Muscle of arm (tissue), 1 donor: ENCODE measurements at regions not wholly inside any gene's neighbourhood (a gene's known extent, or its start where the extent isn't known, plus 50 kb on each side); places are given as distances from the start of the nearest gene placed in this dataset.
"Not testable (repeated sequence)": the region's sequence is repeated elsewhere in the genome, so short reads cannot be mapped to it uniquely, and the experiment has no call there.

Experiments
- DNase-seq: peaks from one replicate; pipeline ENCODE4 v3.0.0-alpha.2; 2013

GRCh38 chr18:11464129-11464528, 145.3 kb upstream of the SLC35G4 start:
- DNase-seq, result no peak

DNA sequence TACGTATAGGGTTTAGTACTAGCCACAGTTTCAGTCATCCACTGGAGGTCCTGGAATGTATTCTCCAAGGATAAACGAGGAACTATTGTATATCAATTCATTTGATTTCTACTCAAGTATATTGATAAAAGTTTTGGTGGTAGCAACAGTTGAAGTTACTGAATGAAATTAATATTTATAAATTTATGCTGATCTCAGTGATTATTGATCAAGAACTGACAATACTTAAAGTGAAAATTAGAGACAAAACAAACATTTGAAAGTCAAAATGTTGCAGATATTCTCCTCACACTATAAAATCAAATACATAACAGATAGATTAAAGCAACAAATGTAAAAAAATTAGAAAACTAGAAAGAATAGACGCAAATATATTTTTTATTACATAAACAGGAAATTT, 150.9 kb upstream of the SLC35G4 start:
- DNase-seq, result no peak

GRCh38 chr18:11457853-11458252, 151.5 kb upstream of the SLC35G4 start:
- not testable (repeated sequence) for DNase-seq

- DNase-seq, result no peak
Measured at GRCh38 chr18:11454040-11454439, 155.4 kb upstream of the SLC35G4 start.

DNA sequence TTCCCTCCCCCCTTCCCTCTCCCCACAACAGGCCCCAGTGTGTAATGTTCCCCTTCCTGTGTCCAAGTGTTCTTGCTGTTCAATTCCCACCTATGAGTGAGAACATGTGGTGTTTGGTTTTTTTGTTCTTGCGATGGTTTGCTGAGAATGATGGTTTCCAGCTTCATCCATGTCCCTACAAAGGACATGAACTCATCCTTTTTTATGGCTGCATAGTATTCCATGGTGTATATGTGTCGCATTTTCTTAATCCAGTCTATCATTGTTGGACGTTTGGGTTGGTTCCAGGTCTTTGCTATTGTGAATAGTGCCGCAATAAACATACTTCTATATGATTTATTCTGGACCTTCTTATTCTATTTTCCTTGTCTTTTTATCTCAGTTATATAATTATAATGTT, 165.2 kb upstream of the SLC35G4 start:
- DNase-seq, result not testable (repeated sequence)

GRCh38 chr18:11437046-11437445, 172.3 kb upstream of the SLC35G4 start:
- DNase-seq, result no peak

GRCh38 chr18:11432360-11432811, 177.0 kb upstream of the SLC35G4 start:
- DNase-seq, result no peak

GRCh38 chr18:11429876-11430275, 179.5 kb upstream of the SLC35G4 start:
- DNase-seq, result no peak

- no peak for DNase-seq
Measured at GRCh38 chr18:11425211-11425610, 184.2 kb upstream of the SLC35G4 start.

- DNase-seq, result no peak
Measured at GRCh38 chr18:11419338-11419737, 190.1 kb upstream of the SLC35G4 start.

DNA sequence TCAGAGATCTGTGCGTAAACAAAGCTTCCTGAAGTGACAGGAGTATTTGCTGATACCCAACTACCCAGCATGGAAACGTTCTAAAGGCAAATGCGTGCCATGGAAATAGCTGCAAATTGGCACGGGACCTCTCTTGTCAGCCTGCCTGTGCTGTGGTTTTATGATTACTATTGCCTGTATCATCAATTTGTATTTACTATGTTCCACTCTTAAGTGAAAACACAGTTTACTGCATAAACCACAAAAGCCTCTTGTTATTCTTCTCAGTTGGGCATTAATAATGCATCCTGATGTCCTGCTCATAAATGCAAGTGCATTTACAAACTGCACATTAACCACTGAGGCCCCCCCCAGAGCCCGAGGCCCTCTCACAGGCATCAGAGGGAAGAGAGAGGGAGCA, 196.6 kb upstream of the SLC35G4 start:
- DNase-seq, result no peak

DNA sequence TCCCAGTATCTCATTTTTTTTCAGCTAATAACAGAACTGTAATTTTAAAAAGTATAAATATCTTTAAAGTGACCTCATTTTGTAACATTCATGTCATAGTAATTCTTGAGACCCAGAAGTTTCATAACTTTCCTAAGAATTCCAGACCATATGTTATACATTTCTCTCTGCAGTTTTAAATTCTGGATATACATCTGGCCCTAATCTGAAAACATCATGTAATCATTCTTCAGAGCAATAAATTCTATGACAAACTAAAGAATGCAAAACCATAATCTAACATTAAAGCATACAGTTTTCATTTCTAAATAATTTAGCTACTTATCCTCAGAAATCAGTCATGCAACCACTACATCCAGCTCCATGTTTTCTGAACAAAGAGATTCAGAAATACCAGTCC, 198.3 kb upstream of the SLC35G4 start:
- peak; percentile 43 for DNase-seq

- DNase-seq, result peak; percentile 35
Measured at GRCh38 chr18:11408555-11409065, 200.8 kb upstream of the SLC35G4 start.

GRCh38 chr18:11407940-11408339, 201.5 kb upstream of the SLC35G4 start:
- DNase-seq, result peak; percentile 60

- no peak for DNase-seq
Measured at GRCh38 chr18:11405804-11406203, 203.6 kb upstream of the SLC35G4 start.

DNA sequence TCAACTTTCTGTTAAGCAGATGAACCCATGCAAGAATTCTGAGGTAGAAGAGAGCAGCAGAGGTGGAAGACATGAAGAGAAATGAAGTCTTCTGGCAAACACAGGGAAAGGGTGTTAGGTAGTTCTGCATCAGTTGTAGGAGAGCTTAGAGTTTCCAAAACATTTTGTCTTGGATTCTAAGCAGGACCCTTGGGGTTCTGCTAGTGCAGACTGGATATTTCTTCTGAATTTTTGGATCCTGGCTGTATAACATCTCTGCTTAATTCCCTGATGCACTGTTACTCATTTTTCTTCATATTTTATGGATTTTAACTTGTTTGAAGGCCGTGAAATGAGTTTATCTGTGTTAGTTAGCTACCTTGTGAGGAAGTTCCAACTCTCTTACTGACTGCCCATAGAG, 208.7 kb upstream of the SLC35G4 start:
- no peak for DNase-seq

GRCh38 chr18:11398625-11399024, 210.8 kb upstream of the SLC35G4 start:
- no peak for DNase-seq

DNA sequence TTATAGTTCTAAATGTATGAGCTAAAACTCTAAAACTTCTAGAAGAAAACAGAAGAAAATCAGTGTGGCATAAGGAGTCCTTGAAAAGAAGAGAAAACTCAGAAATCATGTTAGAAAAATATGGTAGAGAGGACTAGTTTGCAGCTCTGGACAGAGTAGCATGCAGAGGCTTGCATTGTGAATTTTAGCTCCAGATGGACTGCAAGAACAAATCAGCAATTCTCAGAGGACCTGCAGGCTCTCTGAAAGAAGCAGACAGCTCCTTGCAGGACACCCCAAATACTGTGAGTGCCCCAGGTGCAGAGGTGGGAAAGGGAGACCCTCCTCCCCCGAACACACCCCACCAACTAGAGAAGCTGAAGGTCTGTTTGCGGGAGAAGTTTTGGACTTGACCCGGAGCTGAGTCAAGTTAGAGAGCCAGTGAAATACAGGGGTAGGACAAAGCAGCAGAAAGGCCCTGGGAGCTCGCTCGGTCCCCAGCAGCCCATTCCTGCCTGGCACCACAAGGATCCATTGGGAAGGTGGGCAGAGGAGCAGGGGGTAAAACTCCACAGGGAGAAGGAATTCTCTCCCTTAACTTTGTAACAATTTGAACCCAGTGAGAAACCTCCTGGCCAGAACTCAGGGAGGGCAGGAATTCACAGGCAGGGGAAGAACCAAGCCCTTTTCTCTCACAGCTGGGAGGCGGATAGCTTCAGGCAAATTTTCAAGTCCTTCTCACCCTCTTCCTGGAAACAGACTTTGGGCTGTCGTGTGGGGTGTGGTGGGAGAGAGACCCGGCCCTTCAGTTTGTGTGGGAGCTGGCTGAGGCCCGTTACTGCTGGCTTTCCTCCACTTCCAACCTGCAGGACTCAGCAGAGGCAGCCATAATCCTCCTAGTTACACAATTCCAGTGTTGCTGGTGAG, 216.2 kb upstream of the SLC35G4 start:
- DNase-seq, result peak; percentile 72

- DNase-seq, result no peak
Measured at GRCh38 chr18:11392292-11392691, 217.1 kb upstream of the SLC35G4 start.

GRCh38 chr18:11391661-11392060, 217.7 kb upstream of the SLC35G4 start:
- no peak for DNase-seq

DNA sequence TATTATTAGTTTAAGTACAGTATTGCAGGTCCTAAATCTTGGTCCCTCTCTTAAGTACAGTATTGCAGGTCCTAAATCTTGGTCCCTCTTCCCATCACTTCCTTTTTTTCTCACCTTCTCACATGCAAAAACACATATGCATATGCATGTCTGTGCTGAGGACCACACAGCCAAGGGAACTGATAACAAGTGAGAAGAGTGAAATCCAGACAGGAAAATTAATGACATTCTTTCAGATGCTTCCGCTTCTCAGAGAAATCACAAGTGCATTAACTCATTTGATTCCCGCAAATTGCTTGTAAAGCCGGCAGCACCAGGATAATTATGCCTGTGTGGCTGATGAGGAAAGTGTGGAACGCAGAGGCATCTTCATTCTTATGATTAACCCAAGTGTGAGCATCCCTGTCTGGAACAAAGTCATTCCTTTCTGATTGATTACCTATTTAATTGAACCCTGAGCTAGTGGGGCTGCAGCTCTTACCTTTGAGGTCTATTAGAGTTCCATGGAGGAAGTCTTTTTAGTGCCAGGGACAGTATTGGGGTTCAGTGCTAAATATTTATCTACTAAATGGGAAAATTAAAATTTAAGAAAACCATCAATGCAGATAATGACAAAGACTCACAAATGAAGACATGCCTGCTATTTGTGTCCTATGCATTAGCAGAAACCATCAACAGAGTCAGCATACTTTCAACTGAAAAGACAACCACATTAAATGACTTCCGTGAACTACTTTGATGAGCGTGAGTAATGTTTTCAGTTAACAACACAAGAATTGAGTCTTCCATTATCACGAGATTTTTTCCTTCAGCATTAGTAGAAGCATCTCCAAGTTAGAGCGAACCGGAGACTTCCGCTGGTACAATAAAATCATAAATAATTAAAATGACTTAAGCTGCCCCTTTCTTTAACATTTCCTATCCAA, 220.4 kb upstream of the SLC35G4 start:
- no peak for DNase-seq

DNA sequence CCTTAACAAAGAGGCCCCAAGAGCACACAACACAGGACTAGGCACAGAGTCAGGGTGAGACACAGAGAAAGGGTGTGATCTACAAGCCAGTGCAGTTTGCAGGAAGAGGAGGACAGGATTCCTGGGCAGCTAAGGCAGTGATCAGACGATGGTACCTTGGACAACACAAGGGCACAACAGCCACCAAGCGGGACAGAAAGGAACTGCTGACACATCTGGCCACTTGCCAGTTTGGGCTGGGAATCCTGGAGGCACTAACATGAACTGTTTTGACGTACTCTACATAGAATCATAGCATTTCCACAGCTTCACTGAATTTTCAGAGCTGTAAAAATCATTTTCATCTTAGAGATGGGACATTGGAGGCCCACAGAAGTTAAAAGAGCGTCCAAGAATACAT, 221.5 kb upstream of the SLC35G4 start:
- DNase-seq, result peak; percentile 30
